ENCODE measurements at regions not wholly inside any gene's neighbourhood (a gene's known extent, or its start where the extent isn't known, plus 50 kb on each side); places are given as distances from the start of the nearest gene placed in this dataset.

GRCh38 chr1:67627906-67628305, 57.1 kb upstream of the GADD45A start:
- no peak for TF ChIP-seq CTCF (IDR thresholded peaks at IDR 0.05)
- no peak for TF ChIP-seq POLR2A (IDR thresholded peaks at IDR 0.05)

All from thyroid gland (tissue), 4 donors.